Body of pancreas (tissue), 4 donors: ENCODE measurements at regions not wholly inside any gene's neighbourhood (a gene's known extent, or its start where the extent isn't known, plus 50 kb on each side); places are given as distances from the start of the nearest gene placed in this dataset.

Source experiments
- POLR2A ChIP-seq, 3 donors: fragments of 450-650 bp; IDR thresholded peaks; one replicate each; pipeline ENCODE4 v1.6.1; 2016; ENCODE audit warnings: antibody characterized with exemption in 3 of 3, mild to moderate bottlenecking in 2 of 3
- TF ChIP-seq, protein P1 (sequence below), 7 experiments: fragments of 450-650 bp in 4 of 7; fragments of 200-600 bp in 3 of 7; sonication (generic) in 3 of 7; IDR thresholded peaks; one replicate each; pipeline ENCODE4 v1.5.1; 2016 to 2019; ENCODE audit warnings: antibody characterized with exemption in 7 of 7

DNA sequence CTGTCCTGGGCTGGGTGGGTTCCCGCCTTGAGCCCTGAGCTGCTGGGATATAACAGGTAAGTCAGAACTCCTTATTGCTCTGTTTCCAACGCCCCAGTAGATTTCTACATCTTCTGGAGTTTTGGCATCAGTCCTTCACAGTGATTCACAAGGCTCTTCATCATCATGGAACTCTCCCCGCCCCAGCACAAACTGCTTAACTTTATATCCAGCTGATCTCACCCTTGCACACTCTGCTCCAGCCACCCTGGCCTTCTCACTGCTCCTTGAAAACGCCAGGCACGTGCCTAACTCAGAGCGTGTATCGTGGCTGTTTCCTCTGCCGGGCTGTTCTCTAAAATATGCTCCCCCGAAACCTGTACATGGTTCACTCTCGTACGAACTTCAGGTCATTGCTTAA, 264.9 kb downstream of the NOVA1 start:
- TF ChIP-seq, protein P1, sequence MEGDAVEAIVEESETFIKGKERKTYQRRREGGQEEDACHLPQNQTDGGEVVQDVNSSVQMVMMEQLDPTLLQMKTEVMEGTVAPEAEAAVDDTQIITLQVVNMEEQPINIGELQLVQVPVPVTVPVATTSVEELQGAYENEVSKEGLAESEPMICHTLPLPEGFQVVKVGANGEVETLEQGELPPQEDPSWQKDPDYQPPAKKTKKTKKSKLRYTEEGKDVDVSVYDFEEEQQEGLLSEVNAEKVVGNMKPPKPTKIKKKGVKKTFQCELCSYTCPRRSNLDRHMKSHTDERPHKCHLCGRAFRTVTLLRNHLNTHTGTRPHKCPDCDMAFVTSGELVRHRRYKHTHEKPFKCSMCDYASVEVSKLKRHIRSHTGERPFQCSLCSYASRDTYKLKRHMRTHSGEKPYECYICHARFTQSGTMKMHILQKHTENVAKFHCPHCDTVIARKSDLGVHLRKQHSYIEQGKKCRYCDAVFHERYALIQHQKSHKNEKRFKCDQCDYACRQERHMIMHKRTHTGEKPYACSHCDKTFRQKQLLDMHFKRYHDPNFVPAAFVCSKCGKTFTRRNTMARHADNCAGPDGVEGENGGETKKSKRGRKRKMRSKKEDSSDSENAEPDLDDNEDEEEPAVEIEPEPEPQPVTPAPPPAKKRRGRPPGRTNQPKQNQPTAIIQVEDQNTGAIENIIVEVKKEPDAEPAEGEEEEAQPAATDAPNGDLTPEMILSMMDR (IDR thresholded peaks at IDR 0.05): no peak
- no peak for TF ChIP-seq POLR2A (IDR thresholded peaks at IDR 0.05)
